GM23338 (cell line): ENCODE measurements at regions not wholly inside any gene's neighbourhood (a gene's known extent, or its start where the extent isn't known, plus 50 kb on each side); places are given as distances from the start of the nearest gene placed in this dataset.

ENCODE experiments used
- ATAC-seq: fragments of 200-7000 bp; cut with Tn5 transposase; 3 replicates; pipeline ENCODE4 v1.9.1; 2020
- DNase-seq: peaks from one replicate; pipeline ENCODE4 v3.0.0-alpha.2; 2015; ENCODE audit warnings: low spot score
- H2AFZ ChIP-seq: fragments of 200-600 bp; sonication (generic); 2 replicates; pipeline ENCODE4 v1.8.0; 2016; ENCODE audit warnings: antibody characterized with exemption, mild to moderate bottlenecking, moderate library complexity
- H3F3A ChIP-seq: fragments of 200-600 bp; sonication (generic); replicated peaks from 2 replicates; pipeline ENCODE4 v1.8.0; 2017; ENCODE audit warnings: antibody characterized with exemption, mixed run types, low read depth
- H3K27ac ChIP-seq: fragments of 200-600 bp; sonication (generic); 2 replicates; pipeline ENCODE4 v1.6.1; 2016; ENCODE audit warnings: low read depth
- H3K27me3 ChIP-seq: fragments of 200-600 bp; sonication (generic); 2 replicates; pipeline ENCODE4 v1.8.0; 2016; ENCODE audit warnings: mild to moderate bottlenecking, mixed run types, moderate library complexity; ENCODE audit not compliant: insufficient read depth
- H3K36me3 ChIP-seq: fragments of 200-600 bp; sonication (generic); 2 replicates; pipeline ENCODE4 v1.8.0; 2016; ENCODE audit warnings: mild to moderate bottlenecking; ENCODE audit not compliant: insufficient read depth
- H3K4me1 ChIP-seq: fragments of 200-600 bp; sonication (generic); 2 replicates; pipeline ENCODE4 v1.8.0; 2016; ENCODE audit warnings: mild to moderate bottlenecking, moderate library complexity; ENCODE audit not compliant: insufficient read depth
- H3K4me2 ChIP-seq: fragments of 200-600 bp; sonication (generic); 2 replicates; pipeline ENCODE4 v1.7.1; 2017; ENCODE audit warnings: mixed run types
- H3K4me3 ChIP-seq: fragments of 200-600 bp; sonication (generic); 2 replicates; pipeline ENCODE4 v1.6.1; 2016; ENCODE audit warnings: mixed run types
- H3K79me2 ChIP-seq: fragments of 200-600 bp; sonication (generic); replicated peaks from 2 replicates; pipeline ENCODE4 v1.8.0; 2017; ENCODE audit warnings: mild to moderate bottlenecking; ENCODE audit not compliant: insufficient read depth
- H3K9me2 ChIP-seq: fragments of 200-600 bp; sonication (generic); 2 replicates; pipeline ENCODE4 v1.8.0; 2017; ENCODE audit not compliant: insufficient read depth
- H4K20me1 ChIP-seq: fragments of 200-600 bp; sonication (generic); replicated peaks from 2 replicates; pipeline ENCODE4 v1.8.0; 2017; ENCODE audit warnings: mild to moderate bottlenecking; ENCODE audit not compliant: insufficient read depth
- H3K27ac Mint-ChIP-seq: 2 replicates; pipeline ENCODE4 v1.8.0; 2020; ENCODE audit warnings: inconsistent platforms, mild to moderate bottlenecking, moderate library complexity, mixed read lengths
- H3K27me3 Mint-ChIP-seq: 3 replicates; pipeline ENCODE4 v1.8.0; 2022; ENCODE audit warnings: low read depth, mild to moderate bottlenecking, moderate library complexity, mixed read lengths, inconsistent platforms; ENCODE audit not compliant: insufficient read depth, poor library complexity
- H3K36me3 Mint-ChIP-seq: 3 replicates; pipeline ENCODE4 v1.8.0; 2021; ENCODE audit warnings: low read depth, mild to moderate bottlenecking, inconsistent platforms, moderate library complexity, mixed read lengths
- H3K4me1 Mint-ChIP-seq: 3 replicates; pipeline ENCODE4 v1.8.0; 2020; ENCODE audit warnings: mild to moderate bottlenecking, inconsistent platforms, mixed read lengths
- H3K4me3 Mint-ChIP-seq: 3 replicates; pipeline ENCODE4 v1.8.0; 2021; ENCODE audit warnings: moderate library complexity, mild to moderate bottlenecking, inconsistent platforms, mixed read lengths
- H3K9me3 Mint-ChIP-seq: 3 replicates; pipeline ENCODE4 v1.8.0; 2020; ENCODE audit warnings: moderate library complexity, mild to moderate bottlenecking, inconsistent platforms, mixed read lengths
- CREB1 ChIP-seq: fragments of 250-450 bp; sonication (Bioruptor Pico); IDR thresholded peaks from 2 replicates; pipeline ENCODE4 v1.5.0; 2020; ENCODE audit warnings: low read depth, mild to moderate bottlenecking, moderate library complexity
- CTCF ChIP-seq, 2 experiments: fragments of 200-600 bp in 1 of 2; sonication (generic) in 1 of 2; conservative IDR thresholded peaks; 2 replicates each; pipeline versions ENCODE4 v1.5.1 to v1.6.1; 2016 to 2017; ENCODE audit warnings: antibody characterized with exemption in 2 of 2, low read depth in 2 of 2, mild to moderate bottlenecking in 2 of 2, moderate library complexity in 1 of 2
- ETS1 ChIP-seq: IDR thresholded peaks from 2 replicates; pipeline ENCODE4 v1.6.1; 2016; ENCODE audit warnings: antibody characterized with exemption
- EZH2 ChIP-seq: fragments of 200-600 bp; sonication (generic); IDR thresholded peaks from one replicate; pipeline ENCODE4 v1.8.0; 2017; ENCODE audit warnings: antibody characterized with exemption, mild to moderate bottlenecking, low read depth; ENCODE audit not compliant: unreplicated experiment
- EZH2phosphoT487 ChIP-seq: fragments of 200-600 bp; sonication (generic); IDR thresholded peaks from one replicate; pipeline ENCODE4 v1.8.1; 2018; ENCODE audit warnings: antibody characterized with exemption; ENCODE audit not compliant: unreplicated experiment
- JUNB ChIP-seq: IDR thresholded peaks from one replicate; pipeline ENCODE4 v1.6.1; 2016; ENCODE audit warnings: antibody characterized with exemption; ENCODE audit not compliant: unreplicated experiment
- NANOG ChIP-seq: IDR thresholded peaks from 2 replicates; pipeline ENCODE4 v1.6.1; 2016; ENCODE audit warnings: antibody characterized with exemption, borderline replicate concordance
- POLR2AphosphoS5 ChIP-seq: IDR thresholded peaks from 2 replicates; pipeline ENCODE4 v1.6.1; 2016; ENCODE audit warnings: antibody characterized with exemption, low read depth
- STAT1 ChIP-seq: IDR thresholded peaks from one replicate; pipeline ENCODE4 v1.6.1; 2016; ENCODE audit warnings: antibody characterized with exemption; ENCODE audit not compliant: unreplicated experiment
- ZNF114 ChIP-seq: fragments of 250-450 bp; sonication (Bioruptor Pico); IDR thresholded peaks from 2 replicates; pipeline ENCODE4 v1.5.0; 2020; ENCODE audit warnings: mild to moderate bottlenecking, moderate library complexity
- ZNF331 ChIP-seq: fragments of 250-450 bp; sonication (Bioruptor Pico); IDR thresholded peaks from 2 replicates; pipeline ENCODE4 v1.5.0; 2020; ENCODE audit warnings: low read depth, mild to moderate bottlenecking, moderate library complexity
- TF ChIP-seq, protein P1 (sequence below): IDR thresholded peaks from one replicate; pipeline ENCODE4 v1.6.1; 2018; ENCODE audit warnings: antibody characterized with exemption; ENCODE audit not compliant: unreplicated experiment
- TF ChIP-seq, protein P2 (sequence below): fragments of 250-450 bp; sonication (Bioruptor Pico); IDR thresholded peaks from 2 replicates; pipeline ENCODE4 v1.5.0; 2020; ENCODE audit warnings: mild to moderate bottlenecking, moderate library complexity

- TF ChIP-seq EZH2, result no peak
- TF ChIP-seq EZH2phosphoT487, result no peak
- no peak for TF ChIP-seq POLR2AphosphoS5
- TF ChIP-seq JUNB, result no peak
- TF ChIP-seq STAT1, result no peak
- TF ChIP-seq, protein P1, sequence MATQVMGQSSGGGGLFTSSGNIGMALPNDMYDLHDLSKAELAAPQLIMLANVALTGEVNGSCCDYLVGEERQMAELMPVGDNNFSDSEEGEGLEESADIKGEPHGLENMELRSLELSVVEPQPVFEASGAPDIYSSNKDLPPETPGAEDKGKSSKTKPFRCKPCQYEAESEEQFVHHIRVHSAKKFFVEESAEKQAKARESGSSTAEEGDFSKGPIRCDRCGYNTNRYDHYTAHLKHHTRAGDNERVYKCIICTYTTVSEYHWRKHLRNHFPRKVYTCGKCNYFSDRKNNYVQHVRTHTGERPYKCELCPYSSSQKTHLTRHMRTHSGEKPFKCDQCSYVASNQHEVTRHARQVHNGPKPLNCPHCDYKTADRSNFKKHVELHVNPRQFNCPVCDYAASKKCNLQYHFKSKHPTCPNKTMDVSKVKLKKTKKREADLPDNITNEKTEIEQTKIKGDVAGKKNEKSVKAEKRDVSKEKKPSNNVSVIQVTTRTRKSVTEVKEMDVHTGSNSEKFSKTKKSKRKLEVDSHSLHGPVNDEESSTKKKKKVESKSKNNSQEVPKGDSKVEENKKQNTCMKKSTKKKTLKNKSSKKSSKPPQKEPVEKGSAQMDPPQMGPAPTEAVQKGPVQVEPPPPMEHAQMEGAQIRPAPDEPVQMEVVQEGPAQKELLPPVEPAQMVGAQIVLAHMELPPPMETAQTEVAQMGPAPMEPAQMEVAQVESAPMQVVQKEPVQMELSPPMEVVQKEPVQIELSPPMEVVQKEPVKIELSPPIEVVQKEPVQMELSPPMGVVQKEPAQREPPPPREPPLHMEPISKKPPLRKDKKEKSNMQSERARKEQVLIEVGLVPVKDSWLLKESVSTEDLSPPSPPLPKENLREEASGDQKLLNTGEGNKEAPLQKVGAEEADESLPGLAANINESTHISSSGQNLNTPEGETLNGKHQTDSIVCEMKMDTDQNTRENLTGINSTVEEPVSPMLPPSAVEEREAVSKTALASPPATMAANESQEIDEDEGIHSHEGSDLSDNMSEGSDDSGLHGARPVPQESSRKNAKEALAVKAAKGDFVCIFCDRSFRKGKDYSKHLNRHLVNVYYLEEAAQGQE, result no peak
- TF ChIP-seq ETS1, result no peak
- no peak for TF ChIP-seq NANOG
- no peak for TF ChIP-seq CTCF (conservative IDR thresholded peaks at IDR 0.05; ENCODE audit: low read depth in 2 of 2)
- no peak for TF ChIP-seq ZNF114 (CRISPR knock-in tag)
- no peak for TF ChIP-seq ZNF331 (CRISPR knock-in tag)
- TF ChIP-seq, protein P2, sequence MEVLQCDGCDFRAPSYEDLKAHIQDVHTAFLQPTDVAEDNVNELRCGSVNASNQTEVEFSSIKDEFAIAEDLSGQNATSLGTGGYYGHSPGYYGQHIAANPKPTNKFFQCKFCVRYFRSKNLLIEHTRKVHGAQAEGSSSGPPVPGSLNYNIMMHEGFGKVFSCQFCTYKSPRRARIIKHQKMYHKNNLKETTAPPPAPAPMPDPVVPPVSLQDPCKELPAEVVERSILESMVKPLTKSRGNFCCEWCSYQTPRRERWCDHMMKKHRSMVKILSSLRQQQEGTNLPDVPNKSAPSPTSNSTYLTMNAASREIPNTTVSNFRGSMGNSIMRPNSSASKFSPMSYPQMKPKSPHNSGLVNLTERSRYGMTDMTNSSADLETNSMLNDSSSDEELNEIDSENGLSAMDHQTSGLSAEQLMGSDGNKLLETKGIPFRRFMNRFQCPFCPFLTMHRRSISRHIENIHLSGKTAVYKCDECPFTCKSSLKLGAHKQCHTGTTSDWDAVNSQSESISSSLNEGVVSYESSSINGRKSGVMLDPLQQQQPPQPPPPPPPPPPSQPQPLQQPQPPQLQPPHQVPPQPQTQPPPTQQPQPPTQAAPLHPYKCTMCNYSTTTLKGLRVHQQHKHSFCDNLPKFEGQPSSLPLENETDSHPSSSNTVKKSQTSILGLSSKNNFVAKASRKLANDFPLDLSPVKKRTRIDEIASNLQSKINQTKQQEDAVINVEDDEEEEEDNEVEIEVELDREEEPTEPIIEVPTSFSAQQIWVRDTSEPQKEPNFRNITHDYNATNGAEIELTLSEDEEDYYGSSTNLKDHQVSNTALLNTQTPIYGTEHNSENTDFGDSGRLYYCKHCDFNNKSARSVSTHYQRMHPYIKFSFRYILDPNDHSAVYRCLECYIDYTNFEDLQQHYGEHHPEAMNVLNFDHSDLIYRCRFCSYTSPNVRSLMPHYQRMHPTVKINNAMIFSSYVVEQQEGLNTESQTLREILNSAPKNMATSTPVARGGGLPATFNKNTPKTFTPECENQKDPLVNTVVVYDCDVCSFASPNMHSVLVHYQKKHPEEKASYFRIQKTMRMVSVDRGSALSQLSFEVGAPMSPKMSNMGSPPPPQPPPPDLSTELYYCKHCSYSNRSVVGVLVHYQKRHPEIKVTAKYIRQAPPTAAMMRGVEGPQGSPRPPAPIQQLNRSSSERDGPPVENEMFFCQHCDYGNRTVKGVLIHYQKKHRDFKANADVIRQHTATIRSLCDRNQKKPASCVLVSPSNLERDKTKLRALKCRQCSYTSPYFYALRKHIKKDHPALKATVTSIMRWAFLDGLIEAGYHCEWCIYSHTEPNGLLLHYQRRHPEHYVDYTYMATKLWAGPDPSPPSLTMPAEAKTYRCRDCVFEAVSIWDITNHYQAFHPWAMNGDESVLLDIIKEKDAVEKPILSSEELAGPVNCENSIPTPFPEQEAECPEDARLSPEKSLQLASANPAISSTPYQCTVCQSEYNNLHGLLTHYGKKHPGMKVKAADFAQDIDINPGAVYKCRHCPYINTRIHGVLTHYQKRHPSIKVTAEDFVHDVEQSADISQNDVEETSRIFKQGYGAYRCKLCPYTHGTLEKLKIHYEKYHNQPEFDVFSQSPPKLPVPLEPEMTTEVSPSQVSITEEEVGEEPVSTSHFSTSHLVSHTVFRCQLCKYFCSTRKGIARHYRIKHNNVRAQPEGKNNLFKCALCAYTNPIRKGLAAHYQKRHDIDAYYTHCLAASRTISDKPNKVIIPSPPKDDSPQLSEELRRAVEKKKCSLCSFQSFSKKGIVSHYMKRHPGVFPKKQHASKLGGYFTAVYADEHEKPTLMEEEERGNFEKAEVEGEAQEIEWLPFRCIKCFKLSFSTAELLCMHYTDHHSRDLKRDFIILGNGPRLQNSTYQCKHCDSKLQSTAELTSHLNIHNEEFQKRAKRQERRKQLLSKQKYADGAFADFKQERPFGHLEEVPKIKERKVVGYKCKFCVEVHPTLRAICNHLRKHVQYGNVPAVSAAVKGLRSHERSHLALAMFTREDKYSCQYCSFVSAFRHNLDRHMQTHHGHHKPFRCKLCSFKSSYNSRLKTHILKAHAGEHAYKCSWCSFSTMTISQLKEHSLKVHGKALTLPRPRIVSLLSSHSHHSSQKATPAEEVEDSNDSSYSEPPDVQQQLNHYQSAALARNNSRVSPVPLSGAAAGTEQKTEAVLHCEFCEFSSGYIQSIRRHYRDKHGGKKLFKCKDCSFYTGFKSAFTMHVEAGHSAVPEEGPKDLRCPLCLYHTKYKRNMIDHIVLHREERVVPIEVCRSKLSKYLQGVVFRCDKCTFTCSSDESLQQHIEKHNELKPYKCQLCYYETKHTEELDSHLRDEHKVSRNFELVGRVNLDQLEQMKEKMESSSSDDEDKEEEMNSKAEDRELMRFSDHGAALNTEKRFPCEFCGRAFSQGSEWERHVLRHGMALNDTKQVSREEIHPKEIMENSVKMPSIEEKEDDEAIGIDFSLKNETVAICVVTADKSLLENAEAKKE (CRISPR knock-in tag), result no peak
- TF ChIP-seq CREB1 (CRISPR knock-in tag), result no peak
- no peak for ATAC-seq
- H3K4me1 ChIP-seq, result no peaks in the 10 kb centered on the region
- Mint-ChIP-seq H3K4me3 (no peak overlapping the region), H3K9me3 (peaks cover 24% of the 10 kb centered on the region), H3K36me3 (peaks cover under 1% of the 10 kb centered on the region; the same call in 1 of the 3 replicates), H3K4me1 (no peaks in the 10 kb centered on the region), H3K27me3 (peaks cover 3% of the 10 kb centered on the region), H3K27ac (no peak overlapping the region)
- H4K20me1 ChIP-seq, result no peaks in the 10 kb centered on the region
- H3K9me2 ChIP-seq, result peaks cover 10% of the 10 kb centered on the region; the same call in 1 of the 2 replicates
- no peak for DNase-seq
- H3F3A ChIP-seq, result no peaks in the 10 kb centered on the region
- no peak overlapping the region for H3K4me3 ChIP-seq
- H3K27ac ChIP-seq, result no peak overlapping the region
- no peaks in the 10 kb centered on the region for H3K36me3 ChIP-seq
- H3K4me2 ChIP-seq, result no peak overlapping the region
- no peak overlapping the region for H2AFZ ChIP-seq
- H3K79me2 ChIP-seq, result no peaks in the 10 kb centered on the region
- H3K27me3 ChIP-seq, result no peaks in the 10 kb centered on the region
Observed at GRCh38 chr2:126963390-126963789, 64.7 kb downstream of the TEX51 start.
